ENCODE measurements at regions not wholly inside any gene's neighbourhood (a gene's known extent, or its start where the extent isn't known, plus 50 kb on each side); places are given as distances from the start of the nearest gene placed in this dataset.

DNA sequence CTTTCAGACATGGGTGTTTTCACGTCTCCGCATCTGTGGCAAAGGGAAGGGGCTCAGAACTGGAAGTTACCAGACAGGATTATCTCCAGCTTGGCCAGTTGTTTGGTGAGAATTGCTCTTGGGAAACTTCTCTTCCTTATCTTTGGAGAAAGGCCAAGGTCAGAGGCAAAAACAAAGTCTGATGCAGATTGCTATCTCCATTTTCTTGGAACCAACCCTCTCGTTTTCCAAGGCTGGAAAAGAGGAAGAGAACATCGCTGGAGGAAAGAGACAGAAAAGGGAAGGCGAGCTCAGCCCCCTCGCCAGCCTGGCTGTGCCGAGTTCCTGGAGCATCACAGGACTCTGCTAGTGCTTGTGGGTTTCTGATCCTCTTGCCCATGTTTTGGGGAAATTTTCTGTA is 396.8 kb upstream of the SHH start:
- H3K4me3 ChIP-seq = no peak overlapping the region
- no peaks in the 10 kb centered on the region for H3K4me1 ChIP-seq
- H3K27me3 ChIP-seq (ENCODE audit: low read depth) = no peaks in the 10 kb centered on the region
- DNase-seq = no peak
- ATAC-seq = no peak
- intact Hi-C loops (cut with DNase I) = no loop called here
- no peak overlapping the region for H3K27ac ChIP-seq
- TF ChIP-seq, protein P1, sequence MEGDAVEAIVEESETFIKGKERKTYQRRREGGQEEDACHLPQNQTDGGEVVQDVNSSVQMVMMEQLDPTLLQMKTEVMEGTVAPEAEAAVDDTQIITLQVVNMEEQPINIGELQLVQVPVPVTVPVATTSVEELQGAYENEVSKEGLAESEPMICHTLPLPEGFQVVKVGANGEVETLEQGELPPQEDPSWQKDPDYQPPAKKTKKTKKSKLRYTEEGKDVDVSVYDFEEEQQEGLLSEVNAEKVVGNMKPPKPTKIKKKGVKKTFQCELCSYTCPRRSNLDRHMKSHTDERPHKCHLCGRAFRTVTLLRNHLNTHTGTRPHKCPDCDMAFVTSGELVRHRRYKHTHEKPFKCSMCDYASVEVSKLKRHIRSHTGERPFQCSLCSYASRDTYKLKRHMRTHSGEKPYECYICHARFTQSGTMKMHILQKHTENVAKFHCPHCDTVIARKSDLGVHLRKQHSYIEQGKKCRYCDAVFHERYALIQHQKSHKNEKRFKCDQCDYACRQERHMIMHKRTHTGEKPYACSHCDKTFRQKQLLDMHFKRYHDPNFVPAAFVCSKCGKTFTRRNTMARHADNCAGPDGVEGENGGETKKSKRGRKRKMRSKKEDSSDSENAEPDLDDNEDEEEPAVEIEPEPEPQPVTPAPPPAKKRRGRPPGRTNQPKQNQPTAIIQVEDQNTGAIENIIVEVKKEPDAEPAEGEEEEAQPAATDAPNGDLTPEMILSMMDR (IDR thresholded peaks at IDR 0.05) = no peak
- no peaks in the 10 kb centered on the region for H3K36me3 ChIP-seq
- H3K9me3 ChIP-seq = no peaks in the 10 kb centered on the region

DNA sequence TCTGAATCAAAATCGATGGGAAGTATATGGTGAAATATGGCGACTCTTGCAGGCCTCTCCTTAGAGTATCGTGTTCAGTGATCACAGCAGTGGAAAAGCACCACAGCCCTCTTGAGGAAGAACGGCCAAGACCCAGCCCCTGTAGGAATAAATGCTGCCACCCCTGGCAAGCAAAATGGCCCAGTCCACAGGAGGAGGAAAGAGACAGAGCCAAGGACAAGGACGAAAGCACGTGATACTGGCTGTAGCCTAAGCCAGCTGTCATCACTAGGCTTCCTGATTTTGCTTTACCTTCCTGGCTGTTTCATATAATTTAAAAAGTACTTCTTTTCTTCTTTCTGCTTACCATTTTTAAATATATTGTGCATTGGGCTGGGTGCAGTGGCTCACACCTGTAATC is 395.0 kb upstream of the SHH start:
- no peaks in the 10 kb centered on the region for H3K9me3 ChIP-seq
- ATAC-seq = no peak
- no peaks in the 10 kb centered on the region for H3K4me1 ChIP-seq
- H3K27me3 ChIP-seq (ENCODE audit: low read depth) = no peaks in the 10 kb centered on the region
- no peak overlapping the region for H3K27ac ChIP-seq
- intact Hi-C loops (cut with DNase I) = no loop called here
- TF ChIP-seq, protein P1 (IDR thresholded peaks at IDR 0.05) = no peak
- no peak for DNase-seq
- no peak overlapping the region for H3K4me3 ChIP-seq
- H3K36me3 ChIP-seq = no peaks in the 10 kb centered on the region

DNA sequence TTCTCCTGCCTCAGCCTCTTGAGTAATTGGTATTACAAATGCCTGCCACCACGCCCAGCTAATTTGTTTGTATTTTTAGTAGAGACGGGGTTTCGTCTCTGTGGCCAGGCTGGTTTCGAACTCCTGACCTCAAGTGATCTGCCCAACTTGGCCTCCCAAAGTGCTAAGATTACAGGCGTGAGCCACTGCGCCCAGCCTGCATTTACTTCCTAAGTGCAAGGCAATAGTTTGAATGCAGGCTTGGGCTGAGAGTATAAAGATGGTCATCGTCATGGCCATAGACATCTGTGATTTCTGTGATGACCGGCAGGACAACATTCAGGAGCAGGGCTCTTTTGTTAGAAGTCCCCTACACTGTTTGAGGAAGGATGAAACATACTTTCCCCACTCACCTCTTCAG is 393.9 kb upstream of the SHH start:
- ATAC-seq = no peak
- intact Hi-C loops (cut with DNase I) = no loop called here
- Histone ChIP-seq H3K9me3 (no peaks in the 10 kb centered on the region), H3K4me3 (no peak overlapping the region), H3K36me3 (no peaks in the 10 kb centered on the region), H3K27ac (no peak overlapping the region), H3K4me1 (no peaks in the 10 kb centered on the region), H3K27me3 (ENCODE audit: low read depth) (no peaks in the 10 kb centered on the region)
- TF ChIP-seq, protein P1 (IDR thresholded peaks at IDR 0.05) = no peak
- no peak for DNase-seq

DNA sequence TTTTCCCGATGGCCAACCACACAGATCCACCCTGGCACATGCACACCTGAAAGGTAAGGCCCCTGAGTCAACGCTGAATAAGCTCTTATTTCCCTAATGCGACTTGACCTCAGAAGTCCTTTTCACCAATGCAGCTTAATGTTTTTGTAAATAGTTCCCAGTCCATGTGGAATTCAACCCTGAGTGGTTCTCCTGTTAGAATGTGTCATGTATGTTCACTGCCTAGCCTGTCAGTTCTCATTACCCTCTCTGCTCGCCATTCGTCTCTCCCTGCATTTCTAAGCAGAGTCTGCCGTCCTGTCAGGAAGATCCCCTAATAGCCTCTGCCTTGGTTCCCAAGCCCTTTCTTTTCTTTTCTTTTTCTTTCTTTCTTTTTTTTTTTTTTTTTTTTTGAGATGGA is 392.6 kb upstream of the SHH start:
- Histone ChIP-seq H3K4me3 (no peak overlapping the region), H3K36me3 (no peaks in the 10 kb centered on the region), H3K4me1 (no peaks in the 10 kb centered on the region), H3K27ac (no peak overlapping the region), H3K27me3 (ENCODE audit: low read depth) (no peaks in the 10 kb centered on the region), H3K9me3 (no peaks in the 10 kb centered on the region)
- intact Hi-C loops (cut with DNase I) = no loop called here
- TF ChIP-seq, protein P1 (IDR thresholded peaks at IDR 0.05) = no peak
- ATAC-seq = no peak
- DNase-seq = no peak

DNA sequence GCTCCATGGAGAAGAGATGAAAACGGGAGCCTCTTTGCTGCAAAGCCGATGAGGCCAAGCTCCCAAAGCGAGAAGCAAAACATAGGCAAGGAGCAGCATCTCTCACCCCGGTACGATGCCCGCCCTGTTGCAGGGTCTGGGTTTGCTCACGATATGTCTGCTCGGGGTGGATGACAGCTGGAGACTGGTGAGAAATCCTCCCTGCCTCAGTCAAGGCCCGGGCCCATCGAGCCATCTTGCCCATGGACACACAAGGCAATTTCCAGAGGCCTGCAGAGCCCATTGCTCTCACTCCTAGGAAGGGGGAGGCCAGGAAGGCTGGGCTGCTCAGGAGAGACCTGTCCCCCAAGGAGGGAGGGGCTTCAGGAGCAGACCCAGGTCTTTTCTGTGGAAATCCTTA is 391.7 kb upstream of the SHH start:
- Histone ChIP-seq H3K4me1 (no peaks in the 10 kb centered on the region), H3K27ac (no peak overlapping the region), H3K27me3 (ENCODE audit: low read depth) (no peaks in the 10 kb centered on the region), H3K4me3 (no peak overlapping the region), H3K9me3 (no peaks in the 10 kb centered on the region), H3K36me3 (no peaks in the 10 kb centered on the region)
- no peak for DNase-seq
- ATAC-seq = peak in 1 of 2 donors; percentile 21
- TF ChIP-seq, protein P1 (IDR thresholded peaks at IDR 0.05) = no peak
- intact Hi-C loops (cut with DNase I) = no loop called here

DNA sequence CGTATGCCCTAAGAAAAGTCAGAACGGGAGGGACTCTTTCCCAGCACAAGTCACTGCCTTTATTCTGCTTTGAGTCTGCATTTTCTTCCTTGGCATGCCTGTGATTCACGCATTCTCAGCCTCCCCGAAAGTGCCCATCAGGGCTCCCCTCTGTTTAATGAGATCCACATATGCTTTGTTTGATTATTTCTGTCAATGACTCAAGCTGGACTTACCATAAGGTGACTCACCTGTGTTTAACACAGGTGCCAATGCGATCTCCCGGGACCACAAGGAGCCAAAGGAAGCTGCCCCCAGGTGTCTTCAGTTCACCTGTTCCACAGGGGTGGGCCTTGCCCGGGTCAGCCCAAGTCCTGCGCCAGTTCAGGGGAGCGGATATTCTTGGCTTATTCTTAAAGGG is 386.0 kb upstream of the SHH start:
- Histone ChIP-seq H3K4me3 (no peak overlapping the region), H3K9me3 (no peaks in the 10 kb centered on the region), H3K4me1 (no peaks in the 10 kb centered on the region), H3K36me3 (no peaks in the 10 kb centered on the region), H3K27ac (no peak overlapping the region), H3K27me3 (ENCODE audit: low read depth) (no peaks in the 10 kb centered on the region)
- no peak for ATAC-seq
- intact Hi-C loops (cut with DNase I) = no loop called here
- TF ChIP-seq, protein P1 (IDR thresholded peaks at IDR 0.05) = no peak
- no peak for DNase-seq

Data from lower lobe of right lung (tissue), 2 donors.